ENCODE measurements at regions not wholly inside any gene's neighbourhood (a gene's known extent, or its start where the extent isn't known, plus 50 kb on each side); places are given as distances from the start of the nearest gene placed in this dataset.

DNA sequence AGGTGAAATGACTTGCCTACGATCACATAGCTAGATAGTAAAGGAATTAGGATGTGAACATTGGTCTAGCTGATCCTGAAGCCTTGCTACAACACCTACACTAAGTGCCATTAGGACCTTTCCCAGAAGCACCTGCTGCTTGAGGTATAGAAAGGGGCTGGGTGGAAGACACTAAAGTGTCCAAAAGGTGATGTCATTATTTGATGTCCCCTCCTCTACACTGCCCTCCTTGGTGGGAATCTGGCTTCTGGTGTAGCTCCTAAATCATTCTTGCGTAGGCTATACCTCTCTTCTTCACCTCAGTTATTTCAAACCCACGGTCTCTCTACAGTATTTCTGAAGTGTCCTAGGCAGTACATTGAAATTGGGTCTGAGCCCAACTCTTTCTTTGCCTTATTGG, 132.5 kb upstream of the FGGY start (continued):
- no peak for TF ChIP-seq SREBF2 (CRISPR knock-in tag; IDR thresholded peaks at IDR 0.05)
- no peak for TF ChIP-seq THRAP3 (IDR thresholded peaks at IDR 0.05; ENCODE audit: borderline replicate concordance)
- TF ChIP-seq, protein P1, sequence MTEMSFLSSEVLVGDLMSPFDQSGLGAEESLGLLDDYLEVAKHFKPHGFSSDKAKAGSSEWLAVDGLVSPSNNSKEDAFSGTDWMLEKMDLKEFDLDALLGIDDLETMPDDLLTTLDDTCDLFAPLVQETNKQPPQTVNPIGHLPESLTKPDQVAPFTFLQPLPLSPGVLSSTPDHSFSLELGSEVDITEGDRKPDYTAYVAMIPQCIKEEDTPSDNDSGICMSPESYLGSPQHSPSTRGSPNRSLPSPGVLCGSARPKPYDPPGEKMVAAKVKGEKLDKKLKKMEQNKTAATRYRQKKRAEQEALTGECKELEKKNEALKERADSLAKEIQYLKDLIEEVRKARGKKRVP (CRISPR knock-in tag; IDR thresholded peaks at IDR 0.05) = no peak
- no peak for TF ChIP-seq ZNF280A (IDR thresholded peaks at IDR 0.05; ENCODE audit: low read depth, partially characterized antibody)
- TF ChIP-seq XRCC5 (IDR thresholded peaks at IDR 0.05; ENCODE audit: low read depth, low read length) = no peak
- no peak for TF ChIP-seq POLR2AphosphoS5 (IDR thresholded peaks at IDR 0.05; ENCODE audit: control insufficient read depth, insufficient read depth, low read depth, low read length)

DNA sequence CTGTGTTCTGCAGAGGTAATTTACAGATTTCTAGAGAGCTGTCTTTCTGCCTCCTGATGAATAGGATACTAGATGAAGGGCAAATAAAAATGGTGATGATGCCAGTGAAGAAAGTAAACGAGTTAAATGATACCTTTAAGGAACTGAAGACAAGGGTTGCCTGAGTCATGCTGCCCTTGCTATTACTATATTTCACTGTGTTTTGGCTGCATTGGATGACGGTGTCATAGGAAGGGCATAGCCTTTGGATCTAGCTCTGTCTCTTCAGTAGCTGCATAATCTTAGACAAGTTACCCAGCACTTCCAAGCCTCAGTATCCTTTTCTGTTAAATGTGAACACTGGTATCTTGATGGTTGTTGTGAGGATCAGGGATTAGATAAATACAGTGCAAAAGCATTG, 131.5 kb upstream of the FGGY start:
- ATAC-seq (no peak), DNase-seq (ENCODE audit: extremely low read depth in 1 of 4, low spot score in 3 of 4) (no peak), FAIRE-seq (no peak)
- Histone ChIP-seq H3K4me1 (replicated peaks in 1 of 2; ENCODE audit: control insufficient read depth in 2 of 2, insufficient read depth in 2 of 2, low read length in 2 of 2) (no peaks in the 10 kb centered on the region), H3K9ac (ENCODE audit: insufficient read depth in 1 of 2, low read depth in 2 of 2, low read length in 2 of 2) (no peak overlapping the region), H3K4me2 (ENCODE audit: insufficient read depth, low read length) (no peak overlapping the region), H3K4me3 (no peak overlapping the region), H3K27me3 (ENCODE audit: control insufficient read depth in 2 of 2, insufficient read depth in 2 of 2, low read length in 2 of 2) (no peaks in the 10 kb centered on the region; a peak in 1 of 5 replicates), H3K79me2 (ENCODE audit: control insufficient read depth, insufficient read depth, low read length) (no peaks in the 10 kb centered on the region), H4K20me1 (replicated peaks; ENCODE audit: control insufficient read depth, insufficient read depth, low read length) (no peaks in the 10 kb centered on the region), H3K27ac (ENCODE audit: extremely low read depth, low read depth, low read length) (no peak overlapping the region), H2AFZ (ENCODE audit: low read depth, low read length) (no peak overlapping the region), H3K9me1 (ENCODE audit: control insufficient read depth, insufficient read depth, low read length) (no peaks in the 10 kb centered on the region), H3K9me3 (replicated peaks; ENCODE audit: control insufficient read depth, insufficient read depth, low read depth, low read length) (no peaks in the 10 kb centered on the region), H3K36me3 (ENCODE audit: control insufficient read depth, insufficient read depth, low read length) (no peaks in the 10 kb centered on the region)
- intact Hi-C loops (cut with micrococcal nuclease) = no loop called here
- no peak for TF ChIP-seq MIER1 (IDR thresholded peaks at IDR 0.05; ENCODE audit: low read depth)
- no peak for TF ChIP-seq GATA2 (CRISPR knock-in tag; IDR thresholded peaks at IDR 0.05)
- no peak for TF ChIP-seq SOX6 (IDR thresholded peaks at IDR 0.05)
- no peak for TF ChIP-seq COPS2 (conservative IDR thresholded peaks at IDR 0.05)
- no peak for TF ChIP-seq RNF2 (IDR thresholded peaks at IDR 0.05)
- no peak for TF ChIP-seq ZNF274 (IDR thresholded peaks at IDR 0.05; ENCODE audit: borderline replicate concordance, low read depth, low read length)
- no peak for TF ChIP-seq SMARCA4 (IDR thresholded peaks at IDR 0.05)
- TF ChIP-seq, protein P2, sequence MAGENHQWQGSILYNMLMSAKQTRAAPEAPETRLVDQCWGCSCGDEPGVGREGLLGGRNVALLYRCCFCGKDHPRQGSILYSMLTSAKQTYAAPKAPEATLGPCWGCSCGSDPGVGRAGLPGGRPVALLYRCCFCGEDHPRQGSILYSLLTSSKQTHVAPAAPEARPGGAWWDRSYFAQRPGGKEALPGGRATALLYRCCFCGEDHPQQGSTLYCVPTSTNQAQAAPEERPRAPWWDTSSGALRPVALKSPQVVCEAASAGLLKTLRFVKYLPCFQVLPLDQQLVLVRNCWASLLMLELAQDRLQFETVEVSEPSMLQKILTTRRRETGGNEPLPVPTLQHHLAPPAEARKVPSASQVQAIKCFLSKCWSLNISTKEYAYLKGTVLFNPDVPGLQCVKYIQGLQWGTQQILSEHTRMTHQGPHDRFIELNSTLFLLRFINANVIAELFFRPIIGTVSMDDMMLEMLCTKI (IDR thresholded peaks at IDR 0.05; ENCODE audit: partially characterized antibody) = no peak
- TF ChIP-seq ZNF41 (CRISPR knock-in tag; conservative IDR thresholded peaks at IDR 0.05) = no peak
- BruUV-seq (replicated peaks) = no TSS peak
- POLR2A ChIA-PET = no interaction called here
- 0% methylated on average over 2 of the region's 2 CpGs for WGBS (ENCODE audit: insufficient coverage, low coverage, missing lambda C conversion rate)
- in situ Hi-C loops (cut with MboI) = no loop called here
- CTCF ChIA-PET (ENCODE audit: low intra/inter-chr PET ratio) = no interaction called here
